Fibroblast of lung (primary cell): ENCODE measurements at regions not wholly inside any gene's neighbourhood (a gene's known extent, or its start where the extent isn't known, plus 50 kb on each side); places are given as distances from the start of the nearest gene placed in this dataset.

ENCODE experiments used
- CTCF ChIP-seq, 2 donors: IDR thresholded peaks in 1 of 2; conservative IDR thresholded peaks in 1 of 2; 1 replicate in 1 of 2; 2 replicates in 1 of 2; pipeline ENCODE4 v1.5.1; 2011 to 2012; ENCODE audit warnings: low read length in 2 of 2, control low read depth in 1 of 2, inconsistent platforms in 1 of 2, low read depth in 1 of 2, mild to moderate bottlenecking in 1 of 2
- EZH2 ChIP-seq: IDR thresholded peaks from 2 replicates; pipeline ENCODE4 v1.5.1; 2012; ENCODE audit warnings: low read length, control low read depth, mild to moderate bottlenecking; ENCODE audit errors: missing control alignments

DNA sequence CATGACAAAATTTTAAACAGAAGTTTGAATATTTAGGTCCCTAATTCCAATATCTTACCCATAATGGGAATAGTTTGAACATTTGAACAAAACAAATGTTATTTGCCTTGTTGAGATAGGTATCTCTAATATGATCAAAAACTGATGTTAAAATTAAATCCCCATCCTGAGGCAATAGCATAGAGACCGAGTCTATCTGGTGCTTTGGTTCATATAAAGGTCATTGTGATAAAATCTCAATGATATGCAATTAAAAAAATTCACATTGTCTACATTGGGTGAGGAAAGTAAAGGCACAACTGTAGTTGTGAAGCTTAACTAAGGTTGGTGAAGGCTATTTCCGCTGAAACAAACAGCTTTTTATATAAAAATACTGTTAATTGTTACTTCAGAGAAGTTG is 318.3 kb downstream of the CAAP1 start:
- no peak for TF ChIP-seq CTCF (conservative IDR thresholded peaks at IDR 0.05 in 1 of 2, IDR thresholded peaks at IDR 0.05 in 1 of 2; ENCODE audit: low read depth in 1 of 2, low read length in 2 of 2)
- no peak for TF ChIP-seq EZH2
